Stimulated activated memory B cell treated with anti-CD40 and anti-IgM and Interleukin-4, amounts not matched to agents 10 μg/mL and 1 μg/mL and 100 μg/mL, for 72 hours (primary cell): ENCODE measurements at regions not wholly inside any gene's neighbourhood (a gene's known extent, or its start where the extent isn't known, plus 50 kb on each side); places are given as distances from the start of the nearest gene placed in this dataset.
A peak's percentile ranks its signal among the peaks of the same experiment; 100 is the strongest.
"Not testable (repeated sequence)": the region's sequence is repeated elsewhere in the genome, so short reads cannot be mapped to it uniquely, and the experiment has no call there.

Experiments
- ATAC-seq: fragments of 150-1000 bp; cut with Tn5 transposase; 2 replicates; pipeline ENCODE4 v1.10.0; 2021
- H3K27ac Mint-ChIP-seq: one replicate; pipeline ENCODE4 v1.8.0; 2022; ENCODE audit warnings: mild to moderate bottlenecking, mixed read lengths
- H3K27me3 Mint-ChIP-seq: one replicate; pipeline ENCODE4 v1.8.0; 2022; ENCODE audit warnings: mixed read lengths
- H3K36me3 Mint-ChIP-seq: one replicate; pipeline ENCODE4 v1.8.0; 2022; ENCODE audit warnings: mixed read lengths
- H3K4me1 Mint-ChIP-seq: one replicate; pipeline ENCODE4 v1.8.0; 2022; ENCODE audit warnings: mixed read lengths
- H3K4me3 Mint-ChIP-seq: one replicate; pipeline ENCODE4 v1.8.0; 2022; ENCODE audit warnings: mild to moderate bottlenecking, moderate library complexity, mixed read lengths
- H3K9me3 Mint-ChIP-seq: one replicate; pipeline ENCODE4 v1.8.0; 2022; ENCODE audit warnings: mixed read lengths

DNA sequence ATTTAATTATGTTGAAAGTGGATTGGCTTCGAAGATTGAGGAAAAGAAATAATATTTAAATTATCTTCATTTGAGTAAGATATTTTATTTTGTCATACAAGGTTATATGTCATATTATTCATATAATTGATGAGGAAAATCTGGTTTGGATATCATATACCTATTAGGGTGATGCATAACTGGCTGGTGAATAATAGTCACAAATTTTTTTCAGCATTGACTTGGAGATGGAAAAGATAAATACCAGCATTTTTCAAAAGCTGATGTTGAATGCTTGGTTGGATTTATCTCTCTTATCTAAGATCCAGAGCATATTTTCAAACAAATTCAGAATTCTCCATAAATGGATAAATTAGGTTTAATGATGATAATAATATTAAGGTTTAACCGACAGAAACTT, 93.5 kb upstream of the SLIT2 start:
- H3K4me3 Mint-ChIP-seq: no peak overlapping the region

DNA sequence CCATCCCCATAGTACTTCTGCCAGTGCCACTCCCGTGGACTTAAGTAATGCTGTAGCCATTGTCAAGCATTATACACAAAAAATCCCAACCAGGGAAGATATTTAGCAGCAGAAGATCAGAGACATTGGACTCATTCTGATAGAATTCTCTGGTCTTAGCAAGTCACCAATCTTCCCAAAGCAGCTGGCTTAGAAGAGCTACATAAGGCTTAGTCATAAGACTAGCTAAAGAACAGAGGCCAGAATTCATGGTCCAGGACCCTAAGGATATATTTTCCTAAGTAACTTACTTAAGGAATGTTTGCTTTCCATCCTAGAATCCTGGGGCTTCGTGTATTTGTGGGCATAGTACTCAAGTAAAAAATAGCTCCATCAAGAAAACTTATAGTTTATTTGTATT, 100.3 kb upstream of the SLIT2 start:
- Mint-ChIP-seq H3K4me1 (no peaks in the 10 kb centered on the region), H3K27ac (no peak overlapping the region), H3K27me3 (no peaks in the 10 kb centered on the region), H3K4me3 (no peak overlapping the region), H3K36me3 (no peaks in the 10 kb centered on the region), H3K9me3 (peaks cover 3% of the 10 kb centered on the region)
- no peak for ATAC-seq

More for the DNA sequence above, 93.5 kb upstream of the SLIT2 start:
- H3K27me3 Mint-ChIP-seq: no peaks in the 10 kb centered on the region
- H3K27ac Mint-ChIP-seq: no peak overlapping the region
- no peak for ATAC-seq
- H3K9me3 Mint-ChIP-seq: peaks cover 2% of the 10 kb centered on the region
- no peaks in the 10 kb centered on the region for H3K36me3 Mint-ChIP-seq
- H3K4me1 Mint-ChIP-seq: no peaks in the 10 kb centered on the region

DNA sequence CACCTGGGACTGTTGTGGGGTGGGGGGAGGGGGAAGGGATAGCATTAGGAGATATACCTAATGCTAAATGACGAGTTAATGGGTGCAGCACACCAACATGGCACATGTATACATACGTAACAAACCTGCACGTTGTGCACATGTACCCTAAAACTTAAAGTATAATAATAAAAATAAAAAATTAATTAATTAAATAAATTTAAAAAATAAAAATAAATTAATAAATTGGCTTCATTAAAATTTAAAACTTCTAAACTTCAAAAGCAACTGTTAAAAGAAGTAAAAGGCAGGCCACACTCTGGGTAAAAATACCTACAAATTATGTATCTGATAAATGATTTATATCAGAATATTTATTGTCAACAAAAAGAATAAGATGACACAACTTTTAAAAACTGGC, 102.6 kb upstream of the SLIT2 start:
- not testable (repeated sequence) for H3K27ac Mint-ChIP-seq

DNA sequence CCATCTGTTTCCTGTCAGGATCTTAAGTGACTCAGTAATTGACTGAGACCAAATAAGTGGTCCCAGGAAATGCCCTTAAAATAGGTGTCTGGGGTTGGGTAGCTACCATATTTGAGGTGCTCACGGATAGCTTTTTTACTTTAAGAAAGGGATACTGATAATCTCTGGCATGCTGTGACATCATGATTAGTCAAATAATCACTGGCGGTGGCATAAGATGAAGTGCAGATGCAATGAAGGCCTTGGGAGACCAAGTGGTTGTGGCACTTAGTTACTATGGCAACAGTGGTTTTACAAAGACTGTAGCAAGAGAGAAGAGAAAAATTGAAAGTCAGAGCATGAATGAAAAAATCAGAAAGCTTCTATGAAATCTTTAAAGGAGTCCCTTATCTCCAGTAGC, 114.5 kb upstream of the SLIT2 start:
- Mint-ChIP-seq H3K4me3 (no peak overlapping the region), H3K9me3 (peaks cover 12% of the 10 kb centered on the region), H3K36me3 (no peaks in the 10 kb centered on the region), H3K27ac (no peak overlapping the region), H3K27me3 (no peaks in the 10 kb centered on the region), H3K4me1 (no peaks in the 10 kb centered on the region)
- ATAC-seq: no peak

More for the DNA sequence above, 102.6 kb upstream of the SLIT2 start:
- H3K4me1 Mint-ChIP-seq, H3K36me3 Mint-ChIP-seq, ATAC-seq, H3K27me3 Mint-ChIP-seq, H3K4me3 Mint-ChIP-seq: not testable (repeated sequence)
- peaks cover 17% of the 10 kb centered on the region for H3K9me3 Mint-ChIP-seq

DNA sequence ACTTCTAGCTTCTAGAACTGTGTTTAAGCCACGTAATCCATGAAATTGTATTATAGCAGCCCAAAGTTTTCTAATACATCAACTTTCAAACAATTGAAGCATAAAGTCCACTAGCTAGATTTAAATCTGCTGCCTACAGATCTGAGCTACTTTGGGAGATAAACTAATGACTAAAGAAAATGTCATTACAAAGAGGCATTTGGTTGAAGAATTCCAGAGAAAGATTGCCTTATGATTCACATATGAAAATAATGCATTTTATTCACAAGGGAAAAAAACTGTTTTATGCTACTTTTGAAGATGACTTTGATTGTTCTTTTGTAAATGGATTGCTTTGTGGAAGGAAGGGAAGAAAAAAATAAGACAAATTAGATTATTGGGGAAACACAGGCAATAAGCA, 124.1 kb upstream of the SLIT2 start:
- ATAC-seq: no peak
- Mint-ChIP-seq H3K36me3 (no peaks in the 10 kb centered on the region), H3K9me3 (no peaks in the 10 kb centered on the region)

DNA sequence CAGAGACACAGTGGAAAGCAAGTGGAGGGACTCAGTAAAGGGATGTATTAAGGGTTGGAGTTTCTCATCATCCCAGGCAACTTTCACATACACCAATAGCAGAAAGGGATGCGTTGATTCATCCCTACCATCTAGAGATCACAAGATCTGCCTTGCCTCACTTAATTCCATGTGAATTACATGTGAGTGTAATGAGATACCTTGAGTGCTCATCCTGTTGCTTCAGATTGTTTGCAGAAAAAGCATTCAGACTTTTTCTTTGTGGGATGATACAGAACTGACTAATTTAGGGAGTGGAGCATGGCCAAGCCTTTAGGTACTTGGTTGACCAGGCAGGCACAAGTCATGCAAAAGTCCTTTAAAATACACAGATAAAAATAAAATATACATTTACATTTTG, 124.8 kb upstream of the SLIT2 start:
- no peaks in the 10 kb centered on the region for H3K9me3 Mint-ChIP-seq
- H3K27me3 Mint-ChIP-seq: no peaks in the 10 kb centered on the region
- H3K27ac Mint-ChIP-seq: no peak overlapping the region
- H3K4me1 Mint-ChIP-seq: no peaks in the 10 kb centered on the region
- no peaks in the 10 kb centered on the region for H3K36me3 Mint-ChIP-seq
- no peak overlapping the region for H3K4me3 Mint-ChIP-seq
- no peak for ATAC-seq

More for the DNA sequence above, 124.1 kb upstream of the SLIT2 start:
- no peak overlapping the region for H3K27ac Mint-ChIP-seq
- H3K4me3 Mint-ChIP-seq: no peak overlapping the region
- H3K27me3 Mint-ChIP-seq: no peaks in the 10 kb centered on the region
- H3K4me1 Mint-ChIP-seq: no peaks in the 10 kb centered on the region

DNA sequence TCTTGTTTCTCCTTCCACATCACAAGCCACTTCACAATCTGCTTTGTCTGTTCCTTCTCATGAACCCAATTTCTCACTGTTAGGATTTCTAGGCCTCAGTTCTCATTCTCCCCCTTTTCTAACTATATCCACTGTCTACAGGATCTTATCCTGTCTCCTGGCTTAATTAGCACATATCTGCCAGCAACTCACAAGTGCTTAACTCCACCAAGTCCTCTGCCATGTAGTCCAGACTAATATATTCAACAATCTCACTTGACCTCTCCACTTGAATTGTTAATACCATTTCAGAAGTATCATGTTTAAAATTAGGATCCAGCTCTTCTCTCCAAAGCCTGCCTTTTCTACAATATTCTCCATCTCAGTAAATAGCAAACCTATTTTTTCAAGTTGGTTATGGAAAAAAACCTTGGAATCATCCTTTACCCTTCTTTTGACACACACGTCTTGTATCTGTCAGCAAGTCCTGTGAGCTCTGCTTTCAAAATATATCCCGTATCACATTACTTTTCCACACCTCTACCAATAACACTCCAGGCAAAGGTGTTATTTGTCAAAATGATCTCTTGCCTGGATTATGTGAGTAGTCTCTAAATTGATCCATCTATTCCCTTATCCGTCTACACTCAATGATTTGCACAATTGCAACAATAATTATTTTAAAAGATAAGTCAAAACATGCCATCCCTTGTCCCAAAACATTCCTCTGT, 127.2 kb upstream of the SLIT2 start:
- no peaks in the 10 kb centered on the region for H3K27me3 Mint-ChIP-seq
- H3K4me1 Mint-ChIP-seq: no peaks in the 10 kb centered on the region
- H3K4me3 Mint-ChIP-seq: no peak overlapping the region
- no peak overlapping the region for H3K27ac Mint-ChIP-seq
- no peak for ATAC-seq
- H3K36me3 Mint-ChIP-seq: no peaks in the 10 kb centered on the region
- no peaks in the 10 kb centered on the region for H3K9me3 Mint-ChIP-seq

DNA sequence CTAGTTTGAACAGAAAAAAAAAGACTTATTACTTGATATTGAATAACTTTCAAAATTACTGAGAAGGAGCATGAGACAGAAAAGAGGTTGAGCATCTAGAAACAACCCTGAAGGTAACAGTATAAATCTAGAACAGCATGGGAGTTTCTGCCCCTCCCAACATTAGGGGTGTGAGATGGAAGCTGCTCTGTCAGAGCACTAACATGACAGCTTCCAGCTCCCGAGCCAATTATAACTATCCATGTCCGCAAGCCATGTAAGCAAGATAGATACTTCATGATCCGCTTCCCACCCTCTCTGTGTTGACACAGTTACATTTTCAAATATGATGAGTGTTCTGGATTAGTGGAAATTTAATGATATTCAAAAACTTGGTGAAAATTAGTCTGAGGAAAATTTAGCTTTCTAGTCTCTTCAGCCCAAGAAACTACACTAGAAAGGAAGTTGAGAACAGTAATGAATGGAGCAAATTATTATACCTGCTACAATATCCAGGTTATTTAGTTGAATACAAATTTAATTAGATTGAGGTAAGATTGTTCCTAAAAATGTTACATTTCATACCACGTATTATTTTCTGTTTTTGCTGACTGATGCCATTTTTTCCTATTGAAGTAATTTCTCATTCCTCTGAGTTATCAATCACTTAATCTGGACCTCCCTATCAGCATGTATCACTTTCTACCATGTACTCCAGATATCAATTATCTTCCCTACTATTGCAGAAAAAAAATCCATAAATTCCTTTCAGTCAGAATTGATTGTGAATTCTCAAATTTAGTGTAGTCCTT, 129.3 kb upstream of the SLIT2 start:
- no peaks in the 10 kb centered on the region for H3K9me3 Mint-ChIP-seq
- no peaks in the 10 kb centered on the region for H3K27me3 Mint-ChIP-seq
- no peaks in the 10 kb centered on the region for H3K36me3 Mint-ChIP-seq
- no peaks in the 10 kb centered on the region for H3K4me1 Mint-ChIP-seq
- no peak for ATAC-seq
- no peak overlapping the region for H3K4me3 Mint-ChIP-seq
- no peak overlapping the region for H3K27ac Mint-ChIP-seq

DNA sequence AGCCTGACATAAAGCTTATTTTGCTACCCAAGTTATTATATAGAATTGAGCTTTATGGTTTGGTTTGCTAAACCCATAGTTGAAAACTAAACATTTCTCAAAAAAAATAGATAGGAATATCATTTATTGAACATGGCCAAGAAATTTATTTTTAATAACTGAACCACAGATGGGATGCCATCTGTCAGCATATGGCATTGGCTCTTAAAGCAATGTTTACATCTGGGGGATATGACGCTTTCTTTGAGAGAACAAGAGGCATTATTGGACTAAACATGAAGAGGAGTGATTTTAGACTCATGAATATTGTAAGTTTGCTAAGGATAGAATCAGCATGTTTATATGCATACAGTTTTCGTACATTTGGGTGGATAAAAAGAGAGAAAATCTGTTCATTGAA, 132.6 kb upstream of the SLIT2 start:
- H3K9me3 Mint-ChIP-seq: peaks cover under 1% of the 10 kb centered on the region
- no peaks in the 10 kb centered on the region for H3K27me3 Mint-ChIP-seq
- no peaks in the 10 kb centered on the region for H3K36me3 Mint-ChIP-seq
- no peak overlapping the region for H3K27ac Mint-ChIP-seq
- no peaks in the 10 kb centered on the region for H3K4me1 Mint-ChIP-seq
- no peak overlapping the region for H3K4me3 Mint-ChIP-seq
- no peak for ATAC-seq

DNA sequence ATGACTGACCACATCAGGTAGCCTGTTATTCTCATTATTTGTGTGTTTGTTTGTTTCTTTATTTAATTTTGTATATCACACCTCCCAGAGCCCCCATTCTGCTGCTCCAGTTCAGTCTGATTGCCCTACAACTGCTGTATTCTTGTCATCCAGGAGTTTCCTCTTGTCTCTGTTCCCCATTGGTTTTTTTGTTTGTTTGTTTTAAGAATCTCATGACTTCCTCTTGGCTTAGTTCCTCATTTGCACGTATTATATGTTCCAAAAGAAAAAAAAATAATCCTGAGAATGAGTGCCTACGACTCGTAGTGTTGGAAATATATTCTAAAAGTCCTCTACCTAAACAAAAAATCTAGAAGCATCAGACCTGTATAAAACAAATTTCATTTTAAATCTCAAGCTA, 142.3 kb upstream of the SLIT2 start:
- Mint-ChIP-seq H3K4me3 (no peak overlapping the region), H3K27ac (no peak overlapping the region), H3K27me3 (no peaks in the 10 kb centered on the region), H3K36me3 (no peaks in the 10 kb centered on the region), H3K4me1 (no peaks in the 10 kb centered on the region), H3K9me3 (peaks cover 6% of the 10 kb centered on the region)
- no peak for ATAC-seq

DNA sequence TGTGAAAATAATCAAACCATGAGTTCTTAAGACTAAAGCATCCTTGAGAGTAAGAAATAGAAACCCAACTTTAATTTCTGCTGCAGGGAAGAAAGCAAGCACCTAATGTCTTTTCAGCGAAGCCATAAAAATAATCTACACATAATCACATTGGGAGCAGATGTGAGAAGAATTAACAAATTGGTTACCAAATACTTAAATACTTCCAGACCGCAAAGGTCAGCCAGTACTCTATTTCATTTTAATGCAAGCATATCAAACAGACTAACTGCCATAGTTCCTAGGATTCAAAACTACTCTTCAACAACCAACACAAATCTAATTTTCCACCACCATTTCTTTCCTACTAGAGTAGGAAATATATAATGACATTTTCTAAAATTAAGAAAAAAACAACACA, 144.8 kb upstream of the SLIT2 start:
- Mint-ChIP-seq H3K27me3 (no peaks in the 10 kb centered on the region), H3K4me3 (no peak overlapping the region), H3K4me1 (no peaks in the 10 kb centered on the region), H3K9me3 (peaks cover 2% of the 10 kb centered on the region), H3K36me3 (no peaks in the 10 kb centered on the region), H3K27ac (no peak overlapping the region)
- no peak for ATAC-seq

DNA sequence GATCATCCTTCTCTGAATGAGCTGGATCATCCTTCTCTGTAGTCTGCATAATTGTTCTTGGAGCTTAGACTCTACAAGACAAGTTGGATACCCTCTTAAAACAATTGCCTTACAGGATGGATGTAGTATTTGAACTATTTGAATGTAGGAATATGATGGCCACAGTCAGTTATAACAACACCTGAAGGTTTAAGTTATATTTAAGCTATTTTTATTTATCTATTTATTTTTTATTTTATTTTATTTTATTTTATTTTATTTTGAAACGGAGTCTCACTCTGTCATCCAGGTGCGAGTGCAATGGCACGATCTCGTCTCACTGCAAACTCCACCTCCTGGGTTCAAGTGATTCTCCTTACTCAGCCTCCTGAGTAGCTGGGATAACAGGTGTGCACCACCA, 149.9 kb upstream of the SLIT2 start:
- Mint-ChIP-seq H3K4me1 (no peaks in the 10 kb centered on the region), H3K36me3 (no peaks in the 10 kb centered on the region)

DNA sequence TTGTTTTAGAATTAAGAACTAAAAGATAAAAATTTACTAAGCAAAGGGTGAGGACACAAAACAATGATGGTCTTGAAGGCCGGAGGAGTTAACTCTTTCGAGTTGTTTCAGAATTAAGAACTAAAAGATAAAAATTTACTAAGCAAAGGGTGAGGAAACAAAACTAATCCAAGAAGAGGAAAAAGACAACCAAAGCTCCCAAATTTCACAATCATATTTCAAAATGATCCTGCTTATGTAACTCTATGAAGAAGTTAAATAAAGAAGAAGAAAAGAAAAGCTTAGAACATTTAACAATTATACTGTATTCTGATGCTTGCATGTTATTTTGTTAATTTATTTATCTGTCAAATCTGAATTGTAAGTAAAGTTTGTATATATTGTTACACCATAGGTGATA, 154.8 kb upstream of the SLIT2 start:
- no peak overlapping the region for H3K4me3 Mint-ChIP-seq
- H3K27me3 Mint-ChIP-seq: no peaks in the 10 kb centered on the region
- H3K9me3 Mint-ChIP-seq: no peaks in the 10 kb centered on the region
- H3K4me1 Mint-ChIP-seq: no peaks in the 10 kb centered on the region
- no peaks in the 10 kb centered on the region for H3K36me3 Mint-ChIP-seq
- H3K27ac Mint-ChIP-seq: no peak overlapping the region
- no peak for ATAC-seq

More for the DNA sequence above, 149.9 kb upstream of the SLIT2 start:
- no peak for ATAC-seq
- Mint-ChIP-seq H3K27me3 (no peaks in the 10 kb centered on the region), H3K4me3 (no peak overlapping the region), H3K27ac (no peak overlapping the region), H3K9me3 (no peaks in the 10 kb centered on the region)

DNA sequence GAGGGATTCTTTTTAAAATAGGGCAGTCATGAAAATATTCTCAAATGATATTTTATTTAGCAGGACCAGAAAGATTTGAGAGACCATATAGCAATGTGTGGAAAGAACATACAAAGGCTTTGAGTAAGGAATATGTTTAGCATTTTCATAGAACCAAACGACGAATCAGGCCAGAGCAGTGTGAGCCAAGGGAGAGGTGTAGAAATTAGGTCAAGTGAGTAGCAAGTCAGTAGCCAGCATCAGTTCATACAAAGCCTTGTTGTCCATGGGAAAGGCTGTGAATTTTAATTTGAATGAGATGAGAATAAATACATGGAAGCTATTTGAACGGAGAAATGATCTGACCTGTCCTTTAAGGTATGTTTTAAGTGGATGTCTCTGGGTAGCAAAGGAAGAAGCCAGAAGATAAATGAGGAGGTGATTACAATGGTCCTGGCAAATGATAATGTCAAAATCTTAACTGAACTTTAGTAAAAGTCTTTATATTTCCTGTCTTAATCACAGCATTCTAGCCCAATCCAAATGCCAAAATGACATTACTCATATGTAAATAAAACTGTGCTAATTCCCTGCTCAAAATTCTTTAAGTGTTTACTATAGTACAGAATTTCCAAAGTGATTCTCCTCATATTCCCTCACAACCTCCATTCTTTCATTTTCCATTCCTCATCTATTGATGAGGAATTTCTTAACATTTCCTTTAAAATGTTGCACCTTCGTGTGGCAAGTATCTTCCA, 155.7 kb upstream of the SLIT2 start:
- no peaks in the 10 kb centered on the region for H3K4me1 Mint-ChIP-seq

DNA sequence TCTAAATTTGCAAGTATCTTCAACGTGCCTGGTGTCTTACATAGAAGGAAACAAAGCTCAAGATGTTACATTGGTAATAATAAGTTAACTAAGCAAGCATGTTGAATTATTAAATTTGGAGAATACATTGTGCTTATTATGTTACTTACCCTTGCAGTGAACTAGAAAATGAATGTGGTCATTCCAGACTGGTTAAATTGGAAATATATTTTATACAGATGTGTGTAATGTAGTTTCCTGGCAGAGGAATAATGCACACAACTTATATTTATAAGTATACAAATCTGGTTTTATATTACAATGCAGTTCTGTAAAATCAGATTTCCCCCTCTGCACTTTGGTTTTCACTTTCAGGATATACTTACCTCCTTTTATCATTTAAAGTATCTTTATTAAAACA, 159.9 kb upstream of the SLIT2 start:
- no peaks in the 10 kb centered on the region for H3K9me3 Mint-ChIP-seq
- H3K4me3 Mint-ChIP-seq: no peak overlapping the region
- ATAC-seq: no peak
- no peaks in the 10 kb centered on the region for H3K36me3 Mint-ChIP-seq
- no peak overlapping the region for H3K27ac Mint-ChIP-seq
- no peaks in the 10 kb centered on the region for H3K27me3 Mint-ChIP-seq
- no peaks in the 10 kb centered on the region for H3K4me1 Mint-ChIP-seq

More for the DNA sequence above, 155.7 kb upstream of the SLIT2 start:
- no peak overlapping the region for H3K27ac Mint-ChIP-seq
- ATAC-seq: peak; percentile 34
- no peak overlapping the region for H3K4me3 Mint-ChIP-seq
- H3K36me3 Mint-ChIP-seq: no peaks in the 10 kb centered on the region
- H3K9me3 Mint-ChIP-seq: no peaks in the 10 kb centered on the region
- no peaks in the 10 kb centered on the region for H3K27me3 Mint-ChIP-seq
